Stimulated activated CD8-positive, alpha-beta memory T cell treated with anti-CD3 and anti-CD28 coated beads, Interleukin-4, amount 100 ng/mL, for 4 hours (primary cell): ENCODE measurements at regions not wholly inside any gene's neighbourhood (a gene's known extent, or its start where the extent isn't known, plus 50 kb on each side); places are given as distances from the start of the nearest gene placed in this dataset.

Source experiments
- DNase-seq, 2 donors: peaks; one replicate each; pipeline ENCODE4 v3.0.0-alpha.2; 2020; ENCODE audit warnings: low read depth in 2 of 2, low spot score in 1 of 2

GRCh38 chr2:83582589-83582988, 876.5 kb downstream of the SUCLG1 start:
- no peak for DNase-seq

- DNase-seq = no peak
Measured at GRCh38 chr2:83579507-83579906, 879.6 kb downstream of the SUCLG1 start.

- DNase-seq = no peak
Measured at GRCh38 chr2:83578405-83578804, 880.7 kb downstream of the SUCLG1 start.

GRCh38 chr2:83574614-83575013, 884.5 kb downstream of the SUCLG1 start:
- no peak for DNase-seq

GRCh38 chr2:83573060-83573459, 886.0 kb downstream of the SUCLG1 start:
- DNase-seq = no peak

- no peak for DNase-seq
Measured at GRCh38 chr2:83572400-83572799, 886.7 kb downstream of the SUCLG1 start.

GRCh38 chr2:83567551-83567950, 891.5 kb downstream of the SUCLG1 start:
- DNase-seq = no peak

GRCh38 chr2:83565626-83566025, 893.5 kb downstream of the SUCLG1 start:
- DNase-seq = no peak

- no peak for DNase-seq
Measured at GRCh38 chr2:83565181-83565580, 893.9 kb downstream of the SUCLG1 start.

- DNase-seq = no peak
Measured at GRCh38 chr2:83561592-83561991, 897.5 kb downstream of the SUCLG1 start.

GRCh38 chr2:83536556-83536955, 922.5 kb downstream of the SUCLG1 start:
- DNase-seq = no peak

- no peak for DNase-seq
Measured at GRCh38 chr2:83534416-83534815, 924.7 kb downstream of the SUCLG1 start.

- DNase-seq = no peak
Measured at GRCh38 chr2:83531206-83531826, 927.8 kb downstream of the SUCLG1 start.

- no peak for DNase-seq
Measured at GRCh38 chr2:83528767-83529166, 930.3 kb downstream of the SUCLG1 start.

GRCh38 chr2:83522891-83523493, 936.1 kb downstream of the SUCLG1 start:
- DNase-seq = no peak

GRCh38 chr2:83517727-83518368, 941.2 kb downstream of the SUCLG1 start:
- no peak for DNase-seq

- no peak for DNase-seq
Measured at GRCh38 chr2:83516503-83516902, 942.6 kb downstream of the SUCLG1 start.

- DNase-seq = no peak
Measured at GRCh38 chr2:83487451-83487850, 971.6 kb downstream of the SUCLG1 start.

- no peak for DNase-seq
Measured at GRCh38 chr2:83481436-83481835, 977.6 kb downstream of the SUCLG1 start.

GRCh38 chr2:83478037-83478436, 981.0 kb downstream of the SUCLG1 start:
- no peak for DNase-seq

GRCh38 chr2:83475371-83475770, 983.7 kb downstream of the SUCLG1 start:
- DNase-seq = no peak

GRCh38 chr2:83471655-83472054, 987.4 kb downstream of the SUCLG1 start:
- no peak for DNase-seq

GRCh38 chr2:83470928-83471327, 988.2 kb downstream of the SUCLG1 start:
- no peak for DNase-seq
